GM23248 (cell line): ENCODE measurements at regions not wholly inside any gene's neighbourhood (a gene's known extent, or its start where the extent isn't known, plus 50 kb on each side); places are given as distances from the start of the nearest gene placed in this dataset.

Experiments used
- EZH2 ChIP-seq: fragments of 200-600 bp; sonication (generic); IDR thresholded peaks from 2 replicates; pipeline ENCODE4 v1.6.1; 2018; ENCODE audit warnings: antibody characterized with exemption, mild to moderate bottlenecking; ENCODE audit not compliant: insufficient read depth, poor library complexity, severe bottlenecking
- EZH2phosphoT487 ChIP-seq: fragments of 200-600 bp; sonication (generic); IDR thresholded peaks from 2 replicates; pipeline ENCODE4 v1.6.1; 2018; ENCODE audit warnings: antibody characterized with exemption, moderate library complexity, mild to moderate bottlenecking, low read depth; ENCODE audit not compliant: insufficient read depth

- no peak for TF ChIP-seq EZH2phosphoT487
- TF ChIP-seq EZH2, result no peak
These were observed 929.1 kb downstream of the RAB28 start for GRCh38 chr4:12555011-12555410.
